Activated B cell treated with CpG ODN at 0.5 μM for 24 hours (primary cell): ENCODE measurements at regions not wholly inside any gene's neighbourhood (a gene's known extent, or its start where the extent isn't known, plus 50 kb on each side); places are given as distances from the start of the nearest gene placed in this dataset.
"Not testable (repeated sequence)": the region's sequence is repeated elsewhere in the genome, so short reads cannot be mapped to it uniquely, and the experiment has no call there.

ENCODE experiments used
- ATAC-seq: fragments of 200-7000 bp; cut with Tn5 transposase; one replicate; pipeline ENCODE4 v1.10.0; 2021; ENCODE audit warnings: low read depth, mild to moderate bottlenecking, moderate library complexity
- CTCF ChIA-PET: fragments of 350-600 bp; sonication (Branson Sonifier 250); formaldehyde crosslinking; loops from one replicate; lab custom pipeline; 2021; ENCODE audit warnings: antibody characterized with exemption; lab: Charles Lee
- POLR2A ChIA-PET: fragments of 350-600 bp; sonication (Branson Sonifier 250); formaldehyde crosslinking; loops from one replicate; lab custom pipeline; 2021; ENCODE audit warnings: antibody characterized with exemption; lab: Charles Lee
- DNase-seq: peaks from one replicate; pipeline ENCODE4 v3.0.0; 2022
- H3K27ac Mint-ChIP-seq: one replicate; pipeline ENCODE4 v1.8.0; 2020; ENCODE audit warnings: mixed read lengths
- H3K27me3 Mint-ChIP-seq: one replicate; pipeline ENCODE4 v1.8.0; 2021; ENCODE audit warnings: mixed read lengths
- H3K36me3 Mint-ChIP-seq: one replicate; pipeline ENCODE4 v1.8.0; 2021; ENCODE audit warnings: low read depth, mixed read lengths
- H3K4me1 Mint-ChIP-seq: one replicate; pipeline ENCODE4 v1.8.0; 2021; ENCODE audit warnings: mixed read lengths
- H3K4me3 Mint-ChIP-seq: one replicate; pipeline ENCODE4 v1.8.0; 2020; ENCODE audit warnings: mild to moderate bottlenecking, mixed read lengths
- H3K9me3 Mint-ChIP-seq: one replicate; pipeline ENCODE4 v1.8.0; 2020; ENCODE audit warnings: mixed read lengths
- CTCF ChIP-seq: fragments of 200-600 bp; IDR thresholded peaks from one replicate; pipeline ENCODE4 v1.8.0; 2022; ENCODE audit warnings: antibody characterized with exemption, mild to moderate bottlenecking
- intact Hi-C: fragments of 100-400 bp; cut with micrococcal nuclease; formaldehyde crosslinking; loops from one replicate; pipeline ENCODE4 v1.15.1; 2024

DNA sequence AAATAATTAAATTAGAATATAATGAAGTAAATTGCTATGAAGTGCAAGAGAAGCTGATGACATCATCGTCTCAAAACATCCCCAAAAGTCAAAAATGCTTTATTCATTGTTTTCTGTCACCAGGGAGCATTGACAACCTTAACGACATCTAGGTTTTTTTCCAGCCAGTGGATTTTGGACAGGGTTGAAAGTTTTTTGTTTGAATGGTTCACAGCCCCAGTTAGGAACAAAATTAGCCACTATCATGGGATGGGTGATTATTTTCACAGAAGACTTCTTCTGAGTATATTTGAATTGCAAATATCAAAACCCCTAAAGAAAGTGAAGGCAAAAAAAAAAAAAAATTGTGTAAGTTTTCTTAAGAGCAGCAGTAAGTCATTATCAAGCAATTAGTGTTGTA lies 826.1 kb downstream of the STPG2 start:
- Mint-ChIP-seq H3K36me3 (no peaks in the 10 kb centered on the region), H3K4me1 (no peaks in the 10 kb centered on the region), H3K27me3 (no peaks in the 10 kb centered on the region), H3K27ac (no peak overlapping the region), H3K9me3 (peaks cover 12% of the 10 kb centered on the region), H3K4me3 (no peak overlapping the region)
- intact Hi-C loops = no loop called here
- no peak for TF ChIP-seq CTCF
- ATAC-seq = no peak
- ChIA-PET CTCF (no interaction called here), POLR2A (no interaction called here)
- no peak for DNase-seq

GRCh38 chr4:97317671-97318070 lies 825.6 kb downstream of the STPG2 start:
- H3K27ac Mint-ChIP-seq = no peak overlapping the region
- DNase-seq (no peak), ATAC-seq (no peak)
- ChIA-PET POLR2A (no interaction called here), CTCF (no interaction called here)
- peaks cover 12% of the 10 kb centered on the region for H3K9me3 Mint-ChIP-seq
- H3K4me3 Mint-ChIP-seq = no peak overlapping the region
- no peaks in the 10 kb centered on the region for H3K4me1 Mint-ChIP-seq
- intact Hi-C loops = no loop called here
- H3K27me3 Mint-ChIP-seq = no peaks in the 10 kb centered on the region
- TF ChIP-seq CTCF = no peak
- H3K36me3 Mint-ChIP-seq = no peaks in the 10 kb centered on the region

DNA sequence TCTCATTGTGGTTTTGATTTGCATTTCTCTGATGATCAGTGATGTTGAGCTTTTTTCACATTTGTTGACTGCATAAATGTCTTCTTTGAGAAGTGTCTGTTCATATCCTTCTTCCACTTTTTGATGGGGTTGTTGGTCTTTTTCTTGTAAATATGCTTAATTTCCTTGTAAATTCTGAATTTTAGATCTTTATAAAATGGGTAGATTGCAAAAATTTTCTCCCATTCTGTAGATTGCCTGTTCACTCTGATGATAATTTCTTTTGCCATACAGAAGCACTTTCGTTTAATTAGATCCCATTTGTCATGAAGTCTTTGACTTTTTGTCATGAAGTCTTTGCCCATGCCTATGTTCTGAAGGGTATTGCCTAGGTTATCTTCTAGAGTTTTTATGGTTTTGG lies 817.5 kb downstream of the STPG2 start:
- H3K27me3 Mint-ChIP-seq, H3K36me3 Mint-ChIP-seq, H3K4me1 Mint-ChIP-seq, H3K4me3 Mint-ChIP-seq, intact Hi-C loops, DNase-seq, ATAC-seq, CTCF ChIA-PET, POLR2A ChIA-PET, H3K27ac Mint-ChIP-seq: not testable (repeated sequence)
- peaks cover 17% of the 10 kb centered on the region for H3K9me3 Mint-ChIP-seq

DNA sequence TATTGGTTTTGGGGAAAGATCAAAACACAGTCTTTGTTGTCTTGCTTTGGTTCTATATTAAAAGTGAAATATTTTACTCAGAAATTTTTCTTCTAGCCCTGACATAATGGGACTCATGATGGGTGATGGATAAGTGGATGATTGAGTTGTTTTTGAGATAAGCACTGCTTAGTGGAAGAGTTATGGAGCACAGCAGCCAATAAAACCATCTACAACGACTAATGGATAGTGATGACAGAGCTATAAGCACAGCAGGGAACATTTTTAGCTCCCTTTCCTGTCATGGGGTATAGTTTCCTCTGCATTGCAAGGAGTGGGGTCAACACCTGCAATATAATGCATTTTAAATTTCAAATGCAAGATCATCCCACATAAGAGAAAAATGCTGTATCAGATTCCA lies 812.4 kb downstream of the STPG2 start:
- TF ChIP-seq CTCF = no peak
- Mint-ChIP-seq H3K9me3 (peaks cover 8% of the 10 kb centered on the region), H3K27me3 (no peaks in the 10 kb centered on the region), H3K4me1 (no peaks in the 10 kb centered on the region), H3K4me3 (no peak overlapping the region), H3K27ac (no peak overlapping the region), H3K36me3 (no peaks in the 10 kb centered on the region)
- ATAC-seq = no peak
- DNase-seq = no peak
- POLR2A ChIA-PET = no interaction called here
- intact Hi-C loops = no loop called here
- CTCF ChIA-PET = no interaction called here

DNA sequence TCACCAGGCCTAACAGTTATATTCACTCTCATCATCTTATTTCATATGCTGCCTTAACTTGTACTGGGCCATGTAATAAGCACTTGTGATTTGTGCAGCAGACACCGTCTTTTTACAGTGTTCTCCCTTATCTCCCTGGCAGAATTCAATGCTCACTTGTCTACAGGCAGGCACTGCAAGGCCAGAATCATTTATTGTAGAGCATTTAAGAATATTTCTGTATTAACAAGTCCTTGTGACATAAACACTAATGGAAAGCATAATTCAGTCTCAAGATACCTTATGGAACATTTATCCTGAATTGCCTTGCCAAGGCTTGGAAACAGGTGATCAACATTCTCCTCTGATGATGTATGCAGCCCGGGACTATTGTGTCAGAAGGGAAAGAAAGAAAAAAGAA lies 808.9 kb downstream of the STPG2 start:
- no peaks in the 10 kb centered on the region for H3K36me3 Mint-ChIP-seq
- ATAC-seq (no peak), DNase-seq (no peak)
- H3K27me3 Mint-ChIP-seq = no peaks in the 10 kb centered on the region
- intact Hi-C loops = no loop called here
- H3K4me3 Mint-ChIP-seq = no peak overlapping the region
- peaks cover 19% of the 10 kb centered on the region for H3K9me3 Mint-ChIP-seq
- H3K27ac Mint-ChIP-seq = no peak overlapping the region
- TF ChIP-seq CTCF = no peak
- CTCF ChIA-PET = no interaction called here
- POLR2A ChIA-PET = no interaction called here
- no peaks in the 10 kb centered on the region for H3K4me1 Mint-ChIP-seq

DNA sequence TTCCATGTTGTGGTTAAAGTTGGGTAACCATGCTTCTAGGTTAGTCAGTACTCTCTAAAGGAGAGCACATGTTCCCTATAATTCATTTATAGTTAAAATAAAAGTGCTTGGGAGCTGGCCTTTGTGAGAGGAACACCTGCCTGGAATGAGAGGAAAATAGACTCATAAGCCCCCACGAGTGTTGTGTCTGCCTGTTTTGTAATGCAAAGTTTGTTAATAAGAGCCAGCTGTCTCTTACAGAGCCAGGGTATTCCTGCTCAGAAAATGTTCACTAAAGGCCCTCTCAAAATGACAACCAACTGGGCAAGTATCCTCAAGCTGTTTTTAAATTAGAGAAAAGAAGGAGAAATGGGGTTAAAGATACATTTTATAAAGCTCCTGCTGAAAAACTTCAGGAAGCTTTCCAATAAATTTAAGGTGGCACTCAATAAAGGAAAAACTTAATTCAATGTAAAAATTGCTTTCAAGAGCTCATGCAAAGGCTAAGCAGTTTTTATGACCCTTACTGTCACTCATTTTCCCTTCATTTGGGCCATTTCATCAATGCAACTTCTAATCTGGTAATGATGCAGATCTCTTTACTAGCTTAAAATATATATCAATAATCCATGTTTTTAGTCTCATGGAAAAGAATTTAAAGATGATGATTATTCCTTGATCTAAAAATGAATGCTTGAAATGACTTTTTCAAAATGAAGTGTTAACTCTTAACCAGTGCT lies 793.6 kb downstream of the STPG2 start:
- TF ChIP-seq CTCF = no peak
- Mint-ChIP-seq H3K9me3 (peaks cover 6% of the 10 kb centered on the region), H3K27me3 (no peaks in the 10 kb centered on the region), H3K27ac (no peak overlapping the region), H3K36me3 (no peaks in the 10 kb centered on the region), H3K4me3 (no peak overlapping the region), H3K4me1 (no peaks in the 10 kb centered on the region)
- no peak for DNase-seq
- ChIA-PET POLR2A (no interaction called here), CTCF (no interaction called here)
- no peak for ATAC-seq
- intact Hi-C loops = no loop called here
